Duodenal mucosa (tissue), 2 donors: ENCODE measurements at regions not wholly inside any gene's neighbourhood (a gene's known extent, or its start where the extent isn't known, plus 50 kb on each side); places are given as distances from the start of the nearest gene placed in this dataset.

Source experiments
- H3K27ac ChIP-seq: one replicate; pipeline ENCODE4 v1.7.0; 2013; ENCODE audit warnings: low read depth, low read length
- H3K27me3 ChIP-seq, 2 donors: one replicate each; pipeline ENCODE4 v1.7.0; 2013; ENCODE audit warnings: low read length in 2 of 2, control low read depth in 1 of 2; ENCODE audit not compliant: insufficient read depth in 2 of 2, control insufficient read depth in 1 of 2
- H3K36me3 ChIP-seq, 2 donors: one replicate each; pipeline ENCODE4 v1.7.0; 2013; ENCODE audit warnings: low read length in 2 of 2, control low read depth in 1 of 2; ENCODE audit not compliant: insufficient read depth in 2 of 2, control insufficient read depth in 1 of 2
- H3K4me1 ChIP-seq, 2 donors: one replicate each; pipeline ENCODE4 v1.7.0; 2013; ENCODE audit warnings: low read length in 2 of 2, control low read depth in 1 of 2; ENCODE audit not compliant: insufficient read depth in 2 of 2, control insufficient read depth in 1 of 2
- H3K4me3 ChIP-seq, 2 donors: one replicate each; pipeline ENCODE4 v1.7.0; 2013; ENCODE audit warnings: low read length in 2 of 2, low read depth in 1 of 2
- H3K9ac ChIP-seq, 2 donors: one replicate each; pipeline ENCODE4 v1.7.0; 2013; ENCODE audit warnings: low read length in 2 of 2, low read depth in 1 of 2
- H3K9me3 ChIP-seq, 2 donors: one replicate each; pipeline ENCODE4 v1.7.0; 2013; ENCODE audit warnings: low read length in 2 of 2, control low read depth in 1 of 2; ENCODE audit not compliant: control insufficient read depth in 1 of 2

DNA sequence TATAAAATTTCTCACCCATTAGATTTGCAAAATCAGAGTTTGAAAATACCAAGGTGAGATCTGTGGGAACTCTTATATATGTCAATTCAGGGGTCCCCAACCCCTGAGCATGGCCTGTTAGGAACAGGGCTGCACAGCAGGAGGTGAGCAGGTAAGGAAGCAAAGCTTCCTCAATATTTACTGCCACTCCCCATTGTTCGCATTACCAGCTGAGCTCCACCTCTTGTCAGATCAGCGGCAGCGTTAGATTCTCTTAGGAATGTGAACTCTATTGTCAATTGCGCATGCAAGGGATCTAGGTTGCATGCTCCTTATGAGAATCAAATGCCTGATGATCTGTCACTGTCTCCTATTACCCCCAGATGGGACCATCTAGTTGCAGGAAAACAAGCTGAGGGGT is 376.6 kb downstream of the LMO4 start:
- H3K27ac ChIP-seq, result no peak overlapping the region
- no peak overlapping the region for H3K9ac ChIP-seq
- H3K27me3 ChIP-seq, result no peaks in the 10 kb centered on the region
- no peaks in the 10 kb centered on the region for H3K36me3 ChIP-seq
- H3K4me1 ChIP-seq, result peaks cover 0 to 5% of the 10 kb centered on the region in 2 donors
- peaks cover 0 to 9% of the 10 kb centered on the region in 2 donors for H3K9me3 ChIP-seq
- H3K4me3 ChIP-seq, result no peak overlapping the region

- H3K4me1 ChIP-seq, result peaks cover 0 to 5% of the 10 kb centered on the region in 2 donors
- H3K4me3 ChIP-seq, result no peak overlapping the region
- H3K9me3 ChIP-seq, result peaks cover 0 to 9% of the 10 kb centered on the region in 2 donors
- H3K27me3 ChIP-seq, result no peaks in the 10 kb centered on the region
- no peak overlapping the region for H3K9ac ChIP-seq
- H3K27ac ChIP-seq, result no peak overlapping the region
- no peaks in the 10 kb centered on the region for H3K36me3 ChIP-seq
Observed at GRCh38 chr1:87706203-87706602, 377.5 kb downstream of the LMO4 start.

DNA sequence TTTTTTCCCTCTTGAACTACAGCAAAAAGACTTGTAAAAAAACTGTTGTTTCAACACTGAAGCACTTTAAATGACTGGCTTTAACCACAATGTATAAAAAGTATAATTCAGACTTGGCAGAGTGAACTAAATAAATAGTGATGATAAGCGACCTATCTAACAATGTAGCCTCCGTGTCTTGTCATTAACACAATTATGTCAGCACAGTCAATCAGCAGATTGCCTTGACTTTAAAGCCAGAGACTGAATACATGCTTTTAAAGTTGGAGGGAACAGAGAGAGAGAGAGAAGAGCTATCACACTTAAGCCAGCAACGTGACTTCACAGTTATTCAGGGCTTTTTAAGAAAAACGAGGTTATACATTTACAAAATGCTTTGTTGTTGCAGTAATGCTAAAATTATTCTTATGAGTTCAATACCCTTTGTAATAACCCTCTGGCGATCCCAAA is 378.1 kb downstream of the LMO4 start:
- Histone ChIP-seq H3K27me3 (no peaks in the 10 kb centered on the region), H3K9ac (no peak overlapping the region), H3K36me3 (no peaks in the 10 kb centered on the region), H3K4me1 (peaks cover 0 to 5% of the 10 kb centered on the region in 2 donors), H3K27ac (no peak overlapping the region), H3K9me3 (peaks cover 0 to 7% of the 10 kb centered on the region in 2 donors), H3K4me3 (no peak overlapping the region)

GRCh38 chr1:87707411-87707810 is 378.7 kb downstream of the LMO4 start:
- Histone ChIP-seq H3K4me3 (no peak overlapping the region), H3K27ac (no peak overlapping the region), H3K36me3 (no peaks in the 10 kb centered on the region), H3K9me3 (peaks cover 0 to under 1% of the 10 kb centered on the region in 2 donors), H3K27me3 (no peaks in the 10 kb centered on the region), H3K9ac (no peak overlapping the region), H3K4me1 (peaks cover 0 to 5% of the 10 kb centered on the region in 2 donors)

DNA sequence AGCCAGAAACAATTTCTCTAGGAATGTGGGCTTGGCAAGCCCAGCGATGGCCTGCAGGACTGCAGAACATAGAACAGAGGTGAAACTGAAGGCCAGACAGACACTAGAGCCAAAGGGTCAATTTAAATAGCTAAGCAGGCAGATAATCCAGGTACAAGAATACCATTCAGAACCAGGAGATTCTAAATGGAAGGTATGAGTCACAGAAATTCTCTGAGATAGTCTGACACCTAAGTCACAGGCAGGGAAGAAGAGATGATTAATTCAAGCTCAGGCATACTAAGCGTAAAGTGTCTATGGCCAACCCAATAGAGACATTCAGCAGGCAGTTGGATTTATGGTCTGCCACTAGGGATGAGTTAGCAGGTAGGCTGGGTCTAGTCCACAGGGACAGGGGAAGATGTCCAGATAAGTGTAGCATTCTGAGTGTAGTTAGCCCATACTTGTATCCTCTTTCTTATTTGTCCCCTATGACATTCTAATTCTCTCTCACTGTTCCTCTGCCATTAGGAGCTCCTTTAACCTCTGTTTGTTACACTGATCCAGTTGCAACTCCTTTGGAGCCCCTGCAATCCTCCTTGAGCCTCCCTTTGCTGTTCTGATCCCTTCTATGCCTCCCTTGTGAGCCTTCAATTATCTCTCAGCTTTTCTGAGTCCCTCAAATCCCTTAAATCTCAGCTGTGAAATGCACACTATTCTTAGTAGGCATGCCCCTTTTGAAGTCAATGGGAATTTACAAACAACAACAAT is 383.8 kb downstream of the LMO4 start:
- Histone ChIP-seq H3K27ac (no peak overlapping the region), H3K27me3 (no peaks in the 10 kb centered on the region), H3K9ac (no peak overlapping the region), H3K9me3 (no peaks in the 10 kb centered on the region), H3K4me3 (no peak overlapping the region), H3K36me3 (no peaks in the 10 kb centered on the region), H3K4me1 (peaks cover 3 to 12% of the 10 kb centered on the region in 2 donors)

- H3K9ac ChIP-seq, result no peak overlapping the region
- H3K4me3 ChIP-seq, result no peak overlapping the region
- no peaks in the 10 kb centered on the region for H3K36me3 ChIP-seq
- no peak overlapping the region for H3K27ac ChIP-seq
- no peaks in the 10 kb centered on the region for H3K27me3 ChIP-seq
- peaks cover 3 to 17% of the 10 kb centered on the region in 2 donors for H3K4me1 ChIP-seq
- H3K9me3 ChIP-seq, result no peaks in the 10 kb centered on the region
Observed at GRCh38 chr1:87714278-87714677, 385.6 kb downstream of the LMO4 start.

DNA sequence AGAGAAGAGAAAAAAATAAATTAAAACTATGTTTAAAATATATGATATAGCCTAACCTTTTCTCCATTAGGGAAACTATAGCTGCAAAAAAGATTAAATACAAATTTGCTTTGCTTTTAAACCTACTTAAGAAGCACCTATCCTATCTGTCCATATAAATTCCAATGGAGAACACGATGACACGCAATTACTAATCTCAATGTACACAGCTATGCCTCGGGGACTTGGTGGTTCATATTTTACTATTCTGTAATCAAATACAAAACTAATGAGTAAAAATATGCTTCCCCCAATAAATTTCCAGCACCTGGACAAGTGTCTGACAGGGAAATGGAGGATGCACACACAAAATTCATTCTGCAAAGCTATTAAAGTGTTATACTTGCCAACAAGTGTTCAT is 386.4 kb downstream of the LMO4 start:
- no peaks in the 10 kb centered on the region for H3K9me3 ChIP-seq
- no peak overlapping the region for H3K27ac ChIP-seq

GRCh38 chr1:87715471-87715870 is 386.8 kb downstream of the LMO4 start:
- Histone ChIP-seq H3K9ac (no peak overlapping the region), H3K27ac (no peak overlapping the region), H3K27me3 (no peaks in the 10 kb centered on the region), H3K36me3 (no peaks in the 10 kb centered on the region), H3K4me1 (peaks cover 3 to 17% of the 10 kb centered on the region in 2 donors), H3K9me3 (no peaks in the 10 kb centered on the region), H3K4me3 (no peak overlapping the region)

More for the DNA sequence above, 386.4 kb downstream of the LMO4 start:
- Histone ChIP-seq H3K27me3 (no peaks in the 10 kb centered on the region), H3K4me3 (no peak overlapping the region), H3K36me3 (no peaks in the 10 kb centered on the region), H3K4me1 (peaks cover 3 to 17% of the 10 kb centered on the region in 2 donors), H3K9ac (no peak overlapping the region)

GRCh38 chr1:87717157-87717670 is 388.5 kb downstream of the LMO4 start:
- H3K27me3 ChIP-seq, result no peaks in the 10 kb centered on the region

DNA sequence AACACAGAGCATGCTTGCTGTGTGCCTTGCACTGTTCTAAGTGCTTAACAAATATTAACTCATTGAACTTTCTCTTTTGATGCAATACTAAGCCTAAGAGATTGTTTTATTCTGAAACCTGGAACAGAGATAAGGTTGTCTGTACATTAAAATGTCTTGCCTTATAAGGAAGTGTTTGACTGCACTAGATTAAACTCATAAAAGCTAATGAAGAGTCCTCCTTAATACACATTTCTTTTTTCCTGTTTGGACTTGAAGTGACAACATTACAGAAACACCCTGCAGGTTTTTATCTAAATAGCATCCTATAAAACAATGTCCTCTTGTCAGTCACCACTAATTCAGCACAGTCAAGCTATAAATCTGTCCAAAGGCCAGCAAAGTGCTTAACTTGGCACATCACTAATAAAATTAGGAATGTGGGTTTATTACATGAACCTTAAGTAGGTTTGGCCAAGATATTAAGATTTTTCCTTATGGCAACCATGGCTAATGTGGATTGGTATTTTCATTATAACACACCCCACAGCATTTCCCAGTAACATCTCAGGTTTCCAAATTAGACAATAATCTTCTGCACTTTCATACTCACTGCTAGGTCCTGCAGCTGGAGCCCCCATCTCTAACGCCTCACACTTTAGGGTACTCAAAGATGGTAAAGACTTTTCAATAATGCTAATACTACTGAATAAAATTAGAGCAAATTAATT is 389.7 kb downstream of the LMO4 start:
- no peak overlapping the region for H3K27ac ChIP-seq
- peaks cover 3 to 21% of the 10 kb centered on the region in 2 donors for H3K4me1 ChIP-seq
- H3K9me3 ChIP-seq, result no peaks in the 10 kb centered on the region
- H3K4me3 ChIP-seq, result no peak overlapping the region
- no peaks in the 10 kb centered on the region for H3K36me3 ChIP-seq
- H3K9ac ChIP-seq, result no peak overlapping the region
- no peaks in the 10 kb centered on the region for H3K27me3 ChIP-seq

More at GRCh38 chr1:87717157-87717670, 388.5 kb downstream of the LMO4 start:
- Histone ChIP-seq H3K36me3 (no peaks in the 10 kb centered on the region), H3K27ac (no peak overlapping the region), H3K4me1 (peaks cover 3 to 21% of the 10 kb centered on the region in 2 donors), H3K9ac (no peak overlapping the region), H3K9me3 (no peaks in the 10 kb centered on the region), H3K4me3 (no peak overlapping the region)
